GM18873 (cell line): ENCODE measurements at regions not wholly inside any gene's neighbourhood (a gene's known extent, or its start where the extent isn't known, plus 50 kb on each side); places are given as distances from the start of the nearest gene placed in this dataset.

Experiments
- ATAC-seq: cut with Tn5 transposase; IDR thresholded peaks from one replicate; pipeline ENCODE4 v1.9.1; 2021; ENCODE audit warnings: mild to moderate bottlenecking, moderate library complexity, moderate number of reproducible peaks; ENCODE audit not compliant: unreplicated experiment, low FRiP score

DNA sequence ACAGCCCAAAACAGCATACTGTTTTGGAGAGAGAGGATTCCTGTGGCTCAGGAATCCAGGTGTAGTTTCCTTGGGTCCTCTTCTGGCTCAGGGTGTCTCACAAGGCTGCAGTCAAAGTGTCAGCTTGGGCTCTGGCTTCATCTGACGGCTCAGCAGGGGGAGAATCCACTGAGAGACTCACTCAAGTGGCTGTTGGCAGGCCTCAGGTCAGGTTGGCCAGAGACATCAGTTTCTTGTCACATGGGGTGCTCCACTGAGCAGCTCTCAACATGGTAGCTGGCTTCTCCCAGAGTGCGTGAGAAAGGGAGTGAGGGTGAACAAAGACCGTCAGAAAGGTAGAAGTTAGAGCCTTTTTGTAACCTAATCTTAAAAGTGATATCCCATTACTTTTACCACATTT is 168.4 kb downstream of the SOCS6 start:
- no peak for ATAC-seq

DNA sequence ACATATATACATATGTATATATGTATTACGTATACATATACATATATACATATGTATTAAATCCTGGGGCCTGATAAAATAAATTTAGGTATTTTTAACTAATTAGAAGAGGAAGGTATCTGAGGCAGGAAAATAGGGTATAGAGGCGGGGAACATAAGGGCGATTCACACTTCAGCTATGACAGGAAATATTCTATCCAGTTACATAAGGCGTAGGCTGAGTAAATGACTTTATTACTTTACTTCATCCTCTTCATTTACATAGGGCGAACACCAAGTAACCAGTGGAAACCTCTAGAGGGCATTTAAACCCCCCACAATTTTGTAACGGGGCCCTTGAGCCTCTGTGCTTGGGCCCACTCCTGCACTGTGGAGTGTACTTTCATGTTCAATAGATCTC is 167.5 kb downstream of the SOCS6 start:
- no peak for ATAC-seq

DNA sequence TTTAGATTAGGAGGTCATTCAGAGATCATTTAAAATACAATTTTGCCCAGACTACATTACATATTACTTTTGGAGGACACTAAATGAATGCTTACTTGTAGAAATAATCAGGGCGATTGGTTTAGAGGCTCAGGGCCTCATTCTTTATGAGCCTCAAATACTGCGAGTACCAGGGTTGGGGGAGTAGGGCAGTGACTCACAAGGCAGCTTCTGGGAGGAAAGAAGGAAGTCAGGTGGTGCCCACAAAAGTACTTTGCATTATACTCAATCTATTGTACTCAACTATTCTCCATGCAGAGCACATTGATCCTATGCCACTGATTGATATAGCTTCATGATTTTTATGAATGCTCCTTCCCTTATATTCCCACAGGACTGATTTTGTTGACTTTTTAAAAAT is 166.9 kb downstream of the SOCS6 start:
- no peak for ATAC-seq

DNA sequence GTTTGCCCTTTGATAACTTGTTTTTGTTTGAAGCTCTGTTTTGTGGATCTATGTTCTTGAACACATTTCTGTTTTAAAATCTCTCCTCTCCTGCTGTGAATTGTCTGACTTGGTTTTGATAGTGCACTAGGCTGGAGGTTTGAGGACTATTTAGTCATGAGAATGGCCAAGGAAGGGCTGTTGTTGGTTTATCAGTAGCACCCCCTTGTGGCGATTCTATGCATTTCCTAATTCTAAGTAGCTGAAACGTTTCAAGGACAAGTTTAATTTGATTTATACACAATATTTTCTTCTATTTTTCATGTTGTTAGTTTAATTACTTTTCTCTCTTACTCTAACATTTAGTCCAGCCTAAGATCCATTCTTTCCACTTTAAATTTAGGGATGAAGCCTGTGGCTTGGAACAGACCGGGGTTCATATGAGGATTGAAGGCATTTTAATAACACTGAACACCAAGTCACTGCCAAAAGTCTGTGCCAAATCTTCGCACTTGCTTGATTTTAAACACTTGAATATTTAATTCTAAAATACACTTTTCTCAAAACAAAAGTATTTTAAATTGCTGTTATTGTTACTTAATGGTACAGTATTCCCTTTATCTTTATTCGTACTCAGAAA is 166.0 kb downstream of the SOCS6 start:
- peak; percentile 70 for ATAC-seq

DNA sequence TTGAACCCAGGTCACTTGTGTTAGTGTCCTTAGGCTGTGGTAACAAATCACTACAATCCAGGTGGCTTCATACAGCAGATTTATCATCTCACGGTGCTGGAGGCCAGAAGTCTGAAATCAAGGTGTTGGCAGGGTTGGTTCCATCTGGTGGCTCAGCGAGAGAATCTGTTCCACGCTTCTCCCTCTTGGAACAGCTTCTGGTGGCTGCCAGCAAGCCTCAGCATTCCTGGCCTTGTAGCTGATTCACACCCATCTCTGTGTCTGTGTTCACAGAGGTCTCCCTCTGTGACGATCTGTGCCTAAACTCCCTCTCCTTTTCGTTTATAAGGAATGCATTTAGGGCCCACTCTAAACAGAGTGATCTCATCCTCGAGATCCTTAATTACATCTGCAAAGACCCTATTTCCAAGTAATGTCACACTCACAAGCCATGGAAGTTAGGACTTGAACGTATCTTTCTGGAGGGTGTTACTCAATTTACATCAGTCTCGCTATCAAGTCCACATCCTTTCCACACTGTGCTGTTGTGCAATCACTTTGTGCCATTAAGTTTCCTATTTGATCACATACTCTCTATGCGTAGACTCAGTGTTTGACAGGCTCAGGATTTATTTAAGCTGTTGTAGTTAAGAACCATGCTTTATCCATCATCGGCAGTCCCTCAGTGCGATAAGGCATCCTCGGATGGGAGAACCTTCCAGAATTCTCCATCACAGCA is 164.4 kb downstream of the SOCS6 start:
- ATAC-seq, result no peak

DNA sequence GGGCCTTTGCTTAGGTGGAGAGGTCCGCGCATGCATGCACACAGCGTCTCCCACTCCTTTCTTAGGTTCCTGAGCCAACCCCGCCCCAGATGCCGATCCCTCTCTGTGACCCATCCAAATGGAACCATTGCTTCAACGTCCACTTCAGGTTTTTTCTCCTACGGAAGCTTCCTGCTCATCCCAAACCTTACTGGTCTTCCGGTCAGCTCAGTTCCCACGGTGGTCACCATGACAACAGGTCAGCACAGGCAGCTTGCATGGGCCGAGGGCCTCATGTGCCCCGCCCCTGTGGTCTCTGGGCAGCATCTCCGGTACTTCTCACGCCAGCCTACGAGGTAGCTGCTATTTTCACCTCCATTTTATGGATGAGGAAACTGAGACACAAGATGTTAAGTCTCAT is 163.7 kb downstream of the SOCS6 start:
- no peak for ATAC-seq

DNA sequence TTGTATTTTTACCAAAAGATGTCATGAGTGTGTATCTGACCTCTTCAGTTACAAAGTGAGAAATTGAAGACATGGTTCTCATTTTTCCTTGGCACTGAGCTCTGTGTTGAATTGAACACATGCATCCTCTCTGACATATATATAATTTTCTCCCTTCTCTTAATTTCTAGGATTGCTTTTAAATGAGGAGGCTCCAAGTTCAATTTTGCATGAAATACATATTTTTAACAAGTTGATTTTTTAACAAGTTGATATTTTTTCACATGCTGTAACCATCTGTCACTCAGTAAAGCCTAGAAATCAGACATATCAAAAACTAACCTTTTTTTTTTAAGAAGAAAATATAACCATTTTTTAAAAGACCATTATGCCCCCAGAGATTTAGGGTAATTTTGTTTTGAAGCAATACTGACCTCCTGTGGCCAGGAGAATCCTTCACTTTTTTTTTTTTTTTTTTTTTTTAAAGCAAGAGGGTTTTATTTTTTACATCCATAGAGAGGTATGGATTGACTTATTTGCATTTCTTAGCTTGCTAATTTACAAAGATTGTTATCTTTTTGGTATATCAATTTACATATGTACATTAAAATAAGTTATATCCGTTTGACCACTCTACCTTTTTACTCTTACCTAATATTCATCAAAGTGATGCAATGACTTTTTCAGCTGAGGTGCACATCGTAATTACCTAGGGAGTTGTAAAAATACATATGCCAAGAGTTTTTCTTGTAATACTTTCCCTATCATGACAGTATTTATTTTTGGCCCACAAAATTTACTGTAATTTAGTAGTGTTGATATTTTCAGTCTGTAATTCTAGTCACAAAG is 161.8 kb downstream of the SOCS6 start:
- ATAC-seq, result no peak

DNA sequence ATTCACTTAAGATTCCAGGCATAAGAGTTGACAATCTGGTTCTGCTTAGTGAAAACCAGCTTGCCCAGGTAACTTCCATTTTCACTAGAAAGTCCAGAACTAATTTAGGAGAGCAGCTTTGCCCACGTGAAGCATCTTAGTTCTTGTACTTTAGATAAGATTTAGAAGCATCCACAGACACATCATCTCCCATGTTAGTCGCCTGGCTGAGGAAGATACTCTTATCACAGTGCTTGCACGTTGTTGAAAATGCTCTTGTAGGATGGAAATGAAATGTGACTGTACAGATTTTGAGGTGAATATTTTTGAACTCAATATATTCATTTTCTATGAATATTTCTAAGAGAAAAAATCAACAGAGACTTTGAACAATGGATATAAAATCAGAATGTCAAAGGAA is 159.7 kb downstream of the SOCS6 start:
- ATAC-seq, result no peak

DNA sequence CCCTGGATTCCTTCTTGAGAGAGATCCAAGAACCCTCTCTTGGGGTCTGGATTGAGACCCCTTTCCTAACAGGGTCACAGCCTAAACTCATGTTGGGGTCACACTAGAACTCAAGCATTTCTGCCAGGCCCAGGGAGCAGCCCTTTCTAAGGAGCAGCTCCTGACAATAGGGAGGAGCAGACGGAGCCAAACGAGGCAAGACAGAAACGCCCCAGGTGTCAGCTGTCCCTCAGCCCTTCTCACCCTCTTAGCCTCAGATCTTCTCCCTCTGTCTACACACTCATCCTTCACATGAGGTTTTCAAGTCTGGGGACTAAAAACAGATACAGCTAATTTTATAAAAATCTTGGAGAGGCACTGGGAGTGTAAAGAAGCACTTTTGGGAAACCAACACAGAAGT is 157.2 kb downstream of the SOCS6 start:
- ATAC-seq, result no peak

DNA sequence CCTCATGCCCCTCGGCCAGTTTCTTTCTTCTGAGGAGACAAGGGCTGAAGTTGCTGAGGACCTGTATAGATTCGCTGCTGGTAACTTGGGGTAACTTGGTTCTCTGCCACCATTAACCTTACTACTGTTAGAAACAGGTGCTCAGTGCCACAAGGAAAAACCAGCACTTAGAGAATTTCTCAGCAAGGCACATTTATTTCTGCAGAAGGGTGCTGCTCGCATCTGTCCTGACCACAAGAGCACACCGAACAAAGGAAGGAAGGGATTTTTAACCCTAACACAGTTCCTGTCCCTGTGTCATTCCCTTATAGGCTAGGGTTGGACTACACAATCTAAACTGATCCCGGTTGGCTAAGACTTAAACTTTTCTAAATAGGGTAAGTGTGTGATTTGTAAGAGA is 154.1 kb downstream of the SOCS6 start:
- ATAC-seq, result no peak

DNA sequence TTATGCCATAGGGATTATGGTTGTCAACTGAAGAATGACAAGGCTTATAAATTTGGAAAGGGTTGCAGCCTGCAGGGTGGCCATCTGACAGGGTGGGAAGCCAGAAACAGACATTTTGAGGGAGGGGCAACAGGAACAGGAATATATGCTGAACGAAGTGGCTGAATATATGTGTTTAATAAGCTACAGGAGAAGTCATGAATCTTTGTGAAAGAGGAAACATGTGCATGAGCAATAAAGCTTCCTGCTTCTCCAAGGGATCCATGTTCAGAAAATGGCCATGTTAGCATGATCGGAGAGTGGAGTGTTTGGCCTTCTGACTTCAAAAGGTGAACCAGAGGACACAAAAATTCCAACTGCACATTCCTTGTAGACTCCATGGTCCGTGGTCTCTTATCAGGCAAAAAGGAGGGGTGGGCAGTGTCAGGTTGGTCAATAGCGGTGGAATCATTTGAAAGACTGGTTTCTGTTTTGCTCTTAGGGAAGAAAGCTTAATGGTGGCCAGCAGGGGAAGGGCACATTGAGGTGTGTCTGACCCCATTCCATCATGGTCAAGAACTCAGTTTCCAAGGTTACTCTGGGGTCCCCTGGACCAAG is 144.1 kb downstream of the SOCS6 start:
- ATAC-seq, result no peak

DNA sequence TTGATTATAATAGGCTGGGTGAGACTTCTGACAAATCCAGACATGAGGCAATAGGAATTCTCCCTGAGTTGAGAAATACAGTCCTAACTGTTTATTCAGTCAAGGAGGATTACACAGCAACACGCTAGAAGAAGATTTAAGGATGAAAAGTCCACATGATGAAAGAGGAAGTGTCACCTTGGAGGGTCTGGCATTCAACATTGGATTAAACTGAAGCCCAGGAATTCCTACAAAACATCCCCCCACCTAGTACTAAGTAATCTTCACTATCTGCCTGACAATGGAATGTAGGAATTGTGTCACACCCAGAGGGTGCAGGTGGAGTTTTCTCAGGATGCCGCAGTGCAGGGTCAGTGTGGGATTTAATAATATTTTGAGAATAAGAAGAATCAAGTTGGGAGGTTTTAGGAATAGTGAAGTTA is 142.4 kb downstream of the SOCS6 start:
- no peak for ATAC-seq

DNA sequence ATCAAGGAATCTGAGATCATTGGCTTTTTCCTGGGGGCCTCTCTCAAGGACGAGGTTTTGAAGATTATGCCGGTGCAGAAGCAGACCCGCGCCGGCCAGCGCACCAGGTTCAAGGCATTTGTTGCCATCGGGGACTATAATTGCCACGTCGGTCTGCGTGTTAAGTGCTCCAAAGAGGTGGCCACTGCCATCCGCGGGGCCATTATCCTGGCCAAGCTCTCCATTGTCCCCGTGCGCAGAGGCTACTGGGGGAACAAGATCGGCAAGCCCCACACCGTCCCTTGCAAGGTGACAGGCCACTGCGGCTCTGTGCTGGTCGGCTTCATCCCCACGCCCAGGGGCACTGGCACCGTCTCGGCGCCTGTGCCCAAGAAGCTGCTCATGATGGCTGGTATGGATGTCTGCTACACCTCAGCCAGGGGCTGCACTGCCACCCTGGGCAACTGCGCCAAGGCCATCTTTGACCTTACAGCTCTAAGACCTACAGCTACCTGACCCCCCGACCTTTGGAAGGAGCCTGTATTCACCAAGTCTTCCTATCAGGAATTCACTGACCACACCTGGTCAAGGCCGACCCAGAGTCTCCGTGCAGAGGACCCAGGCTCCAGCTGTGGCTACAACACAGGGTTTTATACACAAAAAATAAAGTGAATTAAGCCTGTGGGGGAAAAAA is 141.8 kb downstream of the SOCS6 start:
- ATAC-seq, result no peak

DNA sequence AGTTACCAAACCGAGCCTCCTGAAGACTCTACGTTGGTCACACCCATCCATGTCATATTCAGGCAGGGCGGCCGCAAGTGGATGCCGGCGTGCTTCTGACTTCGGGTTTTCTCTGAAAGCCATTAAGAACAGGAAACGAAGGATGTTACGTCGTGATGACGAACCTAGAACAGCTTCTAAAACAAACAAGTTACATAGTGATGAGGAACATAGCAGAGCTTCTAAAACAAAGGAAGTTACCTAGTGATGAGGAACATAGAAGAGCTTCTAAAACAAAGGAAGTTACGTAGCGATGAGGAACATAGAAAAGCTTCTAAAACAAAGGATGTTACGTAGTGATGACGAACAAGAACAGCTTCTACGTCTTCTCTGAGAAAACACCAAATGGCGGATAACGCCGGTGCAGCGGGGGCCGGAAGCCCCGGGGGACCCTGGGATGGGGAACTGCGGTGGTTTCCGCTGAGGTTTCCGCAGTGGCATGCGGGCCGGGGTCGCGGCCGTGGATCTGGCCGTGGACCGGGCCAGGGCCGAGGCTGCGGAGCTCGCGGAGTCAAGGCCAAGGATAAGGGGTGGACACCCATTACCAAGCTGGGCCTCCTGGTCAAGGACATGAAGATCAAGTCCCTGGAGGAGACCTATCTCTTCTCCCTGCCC is 141.1 kb downstream of the SOCS6 start:
- ATAC-seq, result no peak

DNA sequence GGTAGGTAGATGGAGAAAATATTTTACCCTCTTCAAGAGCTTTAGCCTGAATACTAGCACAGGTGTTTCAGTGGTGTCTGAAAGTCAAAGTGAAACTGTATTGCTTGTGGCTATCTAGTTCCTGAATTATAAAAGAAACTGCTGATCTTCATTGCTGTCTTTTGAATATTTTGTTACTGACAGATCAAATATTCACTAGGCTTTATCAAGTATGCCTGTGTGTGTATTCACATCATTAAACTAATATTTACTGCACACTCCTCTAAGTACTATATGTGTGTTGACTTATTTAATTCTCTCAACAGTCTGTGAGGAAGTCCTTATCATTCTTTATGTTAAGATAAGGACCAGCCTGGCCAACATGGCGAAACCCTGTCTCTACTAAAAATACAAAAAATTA is 139.6 kb downstream of the SOCS6 start:
- peak; percentile 100 for ATAC-seq

DNA sequence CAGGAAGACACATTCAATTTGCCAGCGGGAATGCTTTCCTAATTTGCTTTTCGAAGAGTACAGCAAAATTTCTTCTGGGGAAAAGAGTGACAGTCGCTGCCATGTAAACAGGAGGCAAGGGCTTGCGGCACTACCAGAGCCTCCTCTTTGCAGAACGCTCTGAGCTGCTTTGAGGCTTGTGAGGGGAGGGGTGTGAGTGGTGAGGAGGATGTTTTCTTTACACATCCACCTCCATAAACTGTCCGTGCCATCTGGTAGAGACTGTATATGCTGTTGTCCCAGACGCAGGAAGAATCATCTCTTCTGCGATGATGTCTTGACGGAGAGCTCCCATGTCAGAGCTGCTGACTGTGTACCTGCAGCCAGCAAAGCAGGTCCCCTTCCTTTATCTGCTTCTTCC is 138.0 kb downstream of the SOCS6 start:
- ATAC-seq, result no peak

DNA sequence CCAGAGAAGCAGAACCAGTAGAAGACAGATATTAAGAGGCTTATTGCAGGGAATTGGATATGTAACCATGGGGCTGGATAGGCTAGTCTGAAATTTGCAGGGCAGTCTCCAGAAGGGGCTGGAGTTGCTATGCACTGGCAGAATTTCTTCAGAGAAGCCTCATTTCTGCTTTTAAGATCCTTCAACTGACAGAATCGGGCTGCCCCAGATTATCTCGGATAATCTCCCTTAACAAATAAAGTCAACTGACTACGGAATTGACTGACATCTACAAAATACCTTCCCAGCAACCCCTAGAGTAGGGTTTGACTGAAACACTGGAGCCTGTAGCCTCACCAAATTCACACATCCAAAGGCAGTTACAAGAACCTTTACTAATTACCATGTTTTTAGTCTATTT is 136.4 kb downstream of the SOCS6 start:
- ATAC-seq, result no peak

DNA sequence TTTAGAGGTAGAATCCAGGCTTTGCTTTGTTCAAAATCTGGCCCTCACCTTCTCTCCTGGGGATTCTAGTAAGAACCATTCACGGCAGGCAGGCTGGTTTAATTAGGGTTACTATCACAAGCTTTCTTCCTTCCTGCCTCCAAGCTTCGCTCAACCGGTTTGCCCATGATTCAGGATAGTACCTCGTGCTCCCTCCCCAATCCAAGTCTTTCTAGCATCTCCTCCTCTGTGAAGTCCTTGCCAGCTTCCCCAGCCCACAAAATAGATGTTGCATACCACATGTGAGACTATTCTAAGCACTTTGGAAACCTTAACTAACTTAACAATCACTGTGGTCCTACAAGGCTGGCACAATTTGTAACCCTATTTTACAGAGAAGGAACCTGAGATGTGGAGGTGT is 135.1 kb downstream of the SOCS6 start:
- no peak for ATAC-seq

DNA sequence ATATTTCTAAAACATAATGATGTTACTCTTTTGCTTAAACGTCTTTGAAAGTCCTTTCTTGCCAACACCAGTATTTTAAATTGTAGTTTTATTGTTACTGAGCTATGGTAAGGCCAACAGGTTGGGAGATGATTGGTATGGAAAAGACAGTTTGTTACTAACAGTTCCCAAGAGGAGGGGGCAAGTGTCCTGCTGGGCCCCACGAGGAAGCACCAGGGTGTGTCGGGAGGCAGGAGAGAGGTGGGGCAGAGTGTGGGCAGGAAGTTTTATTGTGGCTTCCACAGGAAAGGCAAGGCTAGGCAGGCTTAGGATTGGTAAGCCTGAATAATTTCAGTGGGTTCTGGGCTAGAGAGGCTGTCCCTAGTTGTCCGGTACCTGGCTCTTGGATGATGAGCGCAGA is 134.3 kb downstream of the SOCS6 start:
- ATAC-seq, result no peak

DNA sequence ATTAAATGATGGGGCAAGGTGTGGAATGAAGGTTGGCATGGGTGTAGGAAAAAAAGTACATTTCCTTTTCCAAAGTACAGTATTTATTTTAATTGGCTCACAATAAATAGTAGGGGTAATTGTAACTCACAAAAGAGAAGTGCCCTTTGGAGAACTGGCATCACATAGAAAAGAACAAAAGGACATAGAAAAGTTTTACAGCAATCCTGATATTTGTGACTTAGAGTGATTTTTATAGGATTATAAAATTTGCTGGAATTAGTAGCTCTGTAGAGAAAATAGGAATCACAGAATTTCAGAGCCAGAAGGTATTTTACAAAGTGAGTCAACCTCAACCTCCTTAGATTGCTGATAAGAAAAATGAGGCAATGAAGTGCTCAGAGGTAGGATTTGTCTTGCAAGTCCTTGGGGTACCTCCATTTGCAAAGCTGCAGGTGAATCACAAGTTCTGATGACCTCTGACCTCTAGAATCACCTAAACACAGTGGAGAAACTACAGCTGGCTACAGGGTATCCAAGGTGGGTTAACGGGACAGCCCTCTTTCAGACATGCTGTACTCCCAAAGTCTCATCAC is 133.6 kb downstream of the SOCS6 start:
- no peak for ATAC-seq
